Stimulated activated CD4-positive, alpha-beta T cell treated with anti-CD3 and anti-CD28 coated beads, Interleukin-15, amount 100 ng/mL, for 24 hours (primary cell): ENCODE measurements at regions not wholly inside any gene's neighbourhood (a gene's known extent, or its start where the extent isn't known, plus 50 kb on each side); places are given as distances from the start of the nearest gene placed in this dataset.
"Not testable (repeated sequence)": the region's sequence is repeated elsewhere in the genome, so short reads cannot be mapped to it uniquely, and the experiment has no call there.

Source experiments
- DNase-seq: peaks from one replicate; pipeline ENCODE4 v3.0.0-alpha.2; 2020

DNA sequence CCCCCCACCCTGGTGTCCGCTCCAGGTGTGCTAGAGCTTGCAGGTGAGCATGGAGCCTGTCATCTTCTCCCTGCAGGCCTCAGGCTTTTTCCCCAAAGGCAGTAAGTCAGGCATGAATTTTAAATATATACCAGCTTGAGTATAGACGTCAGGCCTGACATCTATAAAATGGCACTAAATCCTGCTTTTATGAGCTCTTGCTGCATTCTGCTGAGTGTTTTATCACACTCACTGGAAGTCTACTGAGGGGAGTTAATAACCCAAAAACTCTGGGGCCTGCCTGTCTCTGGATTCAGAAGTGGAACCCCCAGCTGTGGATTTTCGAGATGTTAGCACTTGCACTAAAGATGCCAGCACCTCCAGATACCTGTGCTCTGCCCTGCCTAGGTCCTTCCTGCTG is 133.4 kb upstream of the TOP1 start:
- DNase-seq = no peak

- no peak for DNase-seq
These were observed 131.6 kb upstream of the TOP1 start for GRCh38 chr20:40896814-40897700.

- no peak for DNase-seq
These were observed 129.3 kb upstream of the TOP1 start for GRCh38 chr20:40899344-40899743.

DNA sequence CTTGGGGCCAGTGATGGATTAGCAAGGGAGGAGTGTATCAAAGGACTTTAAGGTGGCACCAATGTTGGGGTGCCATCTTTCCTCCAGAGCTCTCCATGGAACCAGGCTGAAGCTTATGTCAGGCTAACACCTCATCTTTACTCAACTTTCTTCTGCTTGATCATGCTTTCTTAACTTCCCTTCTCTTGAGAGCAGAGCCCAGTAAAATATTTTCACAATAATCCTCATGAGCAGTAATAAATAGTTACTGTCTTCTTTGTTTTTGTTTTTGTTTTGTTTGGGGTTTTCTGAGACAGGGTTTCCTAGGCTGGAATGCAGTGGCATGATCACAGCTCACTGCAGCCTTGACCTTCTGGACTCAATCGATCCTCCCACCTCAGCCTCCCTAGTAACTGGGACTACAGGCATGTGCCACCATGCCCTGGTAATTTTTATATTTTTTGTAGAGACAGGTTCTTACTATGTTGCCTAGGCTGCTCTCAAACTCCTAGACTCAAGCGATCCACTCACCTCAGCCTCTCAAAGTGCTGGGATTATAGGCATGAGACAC is 127.9 kb upstream of the TOP1 start:
- DNase-seq = no peak

DNA sequence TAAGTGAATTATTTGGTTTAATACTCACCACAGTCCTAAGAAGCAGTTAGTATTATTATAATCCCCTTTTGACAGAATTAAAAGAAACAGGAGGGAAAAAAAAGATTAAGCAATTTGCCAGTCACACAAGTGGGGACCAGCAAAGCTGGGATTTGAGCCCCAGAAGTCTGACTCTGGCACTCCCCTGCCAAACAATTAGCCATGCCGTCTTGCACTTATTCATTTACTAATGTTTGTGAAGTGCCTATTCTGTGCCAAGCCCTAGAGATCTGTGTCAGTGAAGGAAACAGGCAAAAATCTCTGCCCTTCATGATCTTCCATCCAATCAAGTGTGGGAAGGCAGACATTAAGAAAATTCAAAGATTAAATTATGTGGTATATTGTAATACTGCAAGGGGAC is 126.0 kb upstream of the TOP1 start:
- no peak for DNase-seq

DNA sequence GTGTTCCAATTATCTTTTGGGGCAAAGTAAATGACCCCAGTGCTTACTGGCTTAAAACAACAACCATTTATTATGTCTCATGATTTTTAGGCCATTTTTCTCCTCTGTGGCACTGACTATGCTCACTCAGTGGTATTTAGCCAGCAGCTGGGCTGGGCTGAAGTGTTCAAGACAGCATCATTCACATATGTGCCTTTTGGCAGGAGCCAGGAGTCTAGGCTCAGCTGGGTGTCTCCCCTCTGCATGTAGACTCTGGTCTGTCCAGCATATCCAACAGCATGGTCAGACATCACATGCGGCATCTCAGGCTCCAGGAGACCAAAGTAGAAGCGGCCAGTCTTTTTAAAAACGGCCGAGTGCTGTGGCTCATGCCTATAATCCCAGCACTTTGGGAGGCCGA is 120.3 kb upstream of the TOP1 start:
- no peak for DNase-seq

DNA sequence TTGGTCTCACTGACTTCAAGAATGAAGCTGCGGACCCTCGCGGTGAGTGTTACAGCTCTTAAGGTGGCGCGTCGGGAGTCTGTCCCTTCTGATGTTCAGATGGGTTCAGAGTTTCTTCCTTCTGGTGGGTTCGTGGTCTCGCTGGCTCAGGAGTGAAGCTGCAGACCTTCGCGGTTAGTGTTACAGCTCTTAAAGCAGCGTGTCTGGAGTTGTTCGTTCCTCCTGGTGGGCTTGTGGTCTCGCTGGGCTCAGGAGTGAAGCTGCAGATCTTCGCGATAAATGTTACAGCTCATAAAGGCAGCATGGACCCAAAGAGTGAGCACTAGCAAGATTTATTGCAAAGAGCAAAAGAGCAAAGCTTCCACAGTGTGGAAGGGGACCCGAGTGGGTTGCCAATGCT is 119.1 kb upstream of the TOP1 start:
- not testable (repeated sequence) for DNase-seq

DNA sequence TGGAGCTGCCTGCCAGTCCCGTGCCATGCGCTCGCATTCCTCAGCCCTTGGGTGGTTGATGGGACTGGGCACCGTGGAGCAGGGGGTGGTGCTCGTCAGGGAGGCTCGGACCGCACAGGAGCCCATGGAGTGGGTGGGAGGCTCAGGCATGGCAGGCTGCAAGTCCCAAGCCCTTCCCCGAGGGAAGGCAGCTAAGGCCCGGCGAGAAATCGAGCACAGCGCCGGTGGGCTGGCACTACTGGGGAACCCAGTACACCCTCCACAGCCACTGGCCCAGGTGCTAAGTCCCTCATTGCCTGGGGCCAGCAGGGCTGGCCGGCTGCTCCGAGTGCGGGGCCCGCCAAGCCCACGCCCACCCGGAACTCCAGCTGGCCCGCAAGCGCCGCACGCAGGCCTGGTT is 118.2 kb upstream of the TOP1 start:
- not testable (repeated sequence) for DNase-seq

GRCh38 chr20:40911152-40911551 is 117.5 kb upstream of the TOP1 start:
- DNase-seq = not testable (repeated sequence)

DNA sequence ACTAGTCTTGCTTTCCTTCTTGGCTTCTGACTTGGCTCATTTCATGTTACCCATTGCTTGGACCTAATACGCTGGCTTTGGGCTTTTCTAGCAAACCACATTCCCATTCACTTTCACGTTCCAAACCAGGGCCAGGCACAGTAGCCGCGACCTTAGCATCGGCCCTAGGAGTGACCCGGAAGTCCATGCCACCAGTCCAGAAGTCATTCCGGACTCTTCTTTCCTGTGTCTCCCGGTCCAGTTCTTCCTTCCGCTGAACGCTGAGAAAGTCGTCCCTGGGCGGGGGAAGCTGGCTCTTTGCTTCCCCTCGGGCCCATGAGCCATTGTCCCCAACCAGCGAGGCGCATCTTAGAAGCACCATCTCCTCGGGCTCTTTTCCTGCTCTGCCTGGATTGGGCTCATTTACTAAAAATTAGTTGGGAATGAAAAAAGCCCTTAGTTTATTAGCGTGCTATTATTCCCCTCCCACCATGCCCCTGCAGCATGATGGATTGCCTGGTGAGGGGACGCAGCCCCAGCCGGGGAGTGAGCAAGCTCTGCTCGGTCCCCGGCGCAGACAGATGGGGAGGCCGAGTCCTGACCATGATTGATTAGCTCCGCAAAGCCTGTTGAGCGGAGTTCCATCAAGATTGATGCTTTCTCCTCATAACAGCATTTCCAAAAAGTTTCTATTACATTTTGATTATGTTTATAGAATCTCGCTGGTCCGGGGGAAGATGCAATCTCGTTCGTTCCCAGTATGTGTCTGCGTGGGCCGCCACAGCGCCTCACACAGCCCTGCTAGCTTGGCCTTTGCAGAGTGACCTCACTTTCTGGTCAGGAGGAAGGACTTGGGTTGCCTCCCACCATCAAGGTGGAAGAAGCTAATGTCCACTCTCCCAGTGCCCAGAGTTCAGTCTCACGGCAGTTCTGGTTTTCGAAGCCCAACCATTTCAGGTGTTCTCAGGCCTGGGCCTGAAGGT is 115.1 kb upstream of the TOP1 start:
- DNase-seq = no peak

GRCh38 chr20:40915756-40916155 is 112.9 kb upstream of the TOP1 start:
- no peak for DNase-seq

- no peak for DNase-seq
These were observed 112.3 kb upstream of the TOP1 start for GRCh38 chr20:40916276-40916675.

DNA sequence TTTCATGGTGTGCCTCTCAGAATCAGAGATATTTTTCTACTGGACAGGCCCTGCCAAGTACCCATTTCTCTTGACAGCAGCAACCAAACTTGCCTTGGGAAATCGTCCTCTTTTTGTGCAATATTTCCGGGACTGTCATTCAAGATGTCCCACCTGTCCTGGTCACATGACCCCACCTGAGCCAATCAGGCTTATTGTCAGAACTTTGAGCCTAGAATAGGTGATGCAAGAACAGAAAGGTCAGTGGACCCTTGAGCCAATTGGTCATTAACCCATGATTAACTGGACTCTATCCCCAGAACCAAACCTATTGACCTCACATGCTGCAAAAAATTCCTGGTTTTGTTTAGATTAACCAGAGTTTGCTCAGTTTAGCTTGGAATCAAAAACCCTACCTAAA is 108.3 kb upstream of the TOP1 start:
- DNase-seq = no peak

DNA sequence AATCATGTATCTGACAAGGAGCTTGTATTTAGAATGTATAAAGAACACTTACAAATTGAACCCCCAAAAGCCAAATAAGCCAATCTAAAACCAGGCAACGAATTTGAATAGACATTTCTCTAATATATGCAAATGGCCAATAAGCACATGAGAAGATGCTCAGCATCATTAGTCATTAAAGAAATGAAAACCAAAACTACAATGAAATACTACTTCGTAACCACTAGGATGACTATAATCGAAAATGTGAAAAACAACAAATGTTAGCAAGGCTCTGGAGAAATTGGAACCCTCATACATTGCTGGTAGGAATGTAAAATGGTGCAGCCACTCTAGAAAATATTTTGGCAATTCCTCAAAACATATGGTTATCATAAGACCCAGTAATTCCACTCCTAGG is 105.8 kb upstream of the TOP1 start:
- no peak for DNase-seq

DNA sequence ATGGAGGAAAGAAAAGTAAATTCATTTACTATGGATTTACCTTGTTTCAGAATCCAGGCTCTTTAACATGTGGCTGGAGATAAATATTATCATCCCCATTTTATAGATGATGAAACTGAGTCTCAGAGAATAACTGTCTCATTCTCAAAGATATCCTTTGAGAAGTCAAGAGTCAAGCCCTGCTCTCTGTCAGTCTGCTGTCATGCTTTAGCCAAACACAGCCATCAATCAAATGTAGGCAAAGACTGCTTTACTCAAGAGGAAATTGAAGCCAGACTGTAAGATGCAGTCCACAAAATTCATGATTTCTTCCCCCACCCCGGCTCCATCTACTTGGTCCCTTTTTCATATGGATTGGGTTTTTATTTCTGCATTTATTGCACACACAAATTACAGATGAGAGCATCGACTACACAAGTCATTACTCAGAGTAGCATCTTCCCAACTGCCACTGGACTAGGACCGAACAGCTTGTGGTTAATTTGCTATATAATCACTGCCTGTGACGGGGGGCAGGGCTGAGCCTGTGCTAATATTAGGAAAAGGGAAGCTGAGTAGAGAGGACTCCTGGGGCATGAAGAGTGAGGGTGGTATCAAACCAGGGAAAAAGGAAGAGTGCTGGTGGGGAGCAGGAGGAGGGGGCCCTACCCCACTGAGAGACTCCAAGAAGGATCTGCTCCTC is 102.7 kb upstream of the TOP1 start:
- DNase-seq = no peak

DNA sequence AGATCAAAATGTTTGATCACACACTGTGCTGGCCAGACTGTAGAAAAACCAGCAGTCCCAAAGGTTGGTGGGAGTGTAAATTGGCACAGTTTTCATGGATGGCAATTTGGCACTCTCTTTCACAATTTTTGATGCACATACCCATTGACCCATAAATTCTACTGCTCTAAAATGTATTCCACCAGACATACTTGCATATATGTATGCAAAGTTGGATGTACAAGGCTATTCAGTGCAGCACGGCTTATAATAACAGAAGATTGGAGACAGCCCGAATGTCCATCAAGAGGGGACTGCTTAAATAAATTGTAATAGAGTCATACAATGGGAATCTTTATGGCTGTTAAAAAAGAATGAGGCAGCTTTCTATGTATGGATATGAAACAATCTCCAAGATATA is 101.7 kb upstream of the TOP1 start:
- no peak for DNase-seq

- DNase-seq = no peak
These were observed 98.1 kb upstream of the TOP1 start for GRCh38 chr20:40930561-40930960.

GRCh38 chr20:40931410-40932044 is 97.1 kb upstream of the TOP1 start:
- DNase-seq = no peak

- DNase-seq = no peak
These were observed 96.2 kb upstream of the TOP1 start for GRCh38 chr20:40932436-40932835.

DNA sequence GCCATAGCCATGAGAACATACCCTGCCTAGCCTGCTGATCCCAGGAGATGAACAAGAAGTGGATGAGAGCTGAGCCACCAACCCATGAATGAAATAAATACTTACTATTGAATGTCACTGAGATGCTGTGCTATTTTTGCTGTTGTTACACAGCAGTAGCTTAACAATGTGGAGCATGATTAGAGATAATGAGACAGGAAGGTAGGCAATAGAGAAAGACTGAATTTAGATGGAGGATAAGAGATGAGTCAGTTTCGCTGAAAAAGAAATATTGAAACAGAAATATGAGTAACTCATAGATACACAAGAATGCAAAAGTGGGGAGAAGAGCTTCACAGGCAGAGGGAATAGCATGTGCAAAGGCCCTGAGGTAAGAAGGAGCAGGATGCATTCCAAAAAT is 94.9 kb upstream of the TOP1 start:
- no peak for DNase-seq

DNA sequence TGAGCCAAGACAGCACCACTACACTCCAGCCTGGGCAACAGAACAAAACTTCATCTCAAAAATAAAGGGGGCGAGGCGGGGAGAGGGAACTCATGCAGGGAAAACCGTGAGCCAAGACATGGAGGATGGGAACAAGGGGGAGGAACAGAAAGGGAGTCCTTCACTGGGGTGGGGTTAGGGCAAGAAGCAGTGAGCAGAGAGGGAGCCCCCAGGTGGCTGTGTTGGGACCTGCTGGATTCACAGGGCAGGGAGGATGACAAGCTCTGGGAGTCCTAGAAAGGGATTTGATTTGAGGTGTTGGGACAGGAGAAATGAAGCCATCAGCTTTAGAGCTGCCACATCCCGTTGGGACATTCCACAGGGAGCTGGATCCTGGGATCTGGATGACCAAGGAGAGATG is 90.6 kb upstream of the TOP1 start:
- DNase-seq = no peak

GRCh38 chr20:40939667-40940066 is 89.0 kb upstream of the TOP1 start:
- DNase-seq = no peak
